ENCODE measurements at regions not wholly inside any gene's neighbourhood (a gene's known extent, or its start where the extent isn't known, plus 50 kb on each side); places are given as distances from the start of the nearest gene placed in this dataset.

DNA sequence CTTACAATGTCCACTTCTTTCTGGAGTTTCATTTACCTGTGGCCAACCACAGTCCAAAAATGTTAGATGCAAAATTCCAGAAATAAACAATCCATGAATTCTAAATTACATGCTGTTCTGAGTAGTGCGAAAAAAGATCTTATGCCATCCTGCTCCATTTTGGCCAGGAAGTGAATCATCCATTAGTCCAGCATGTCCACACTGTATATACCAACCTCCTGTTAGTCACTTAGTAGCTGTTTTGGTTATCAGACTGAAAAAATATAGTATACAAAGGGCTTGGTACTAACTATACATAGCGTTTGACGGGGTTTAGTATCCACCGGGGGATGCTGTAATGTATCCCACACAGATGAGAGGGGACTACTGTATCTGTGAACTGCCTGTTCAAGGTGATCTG is 618.0 kb upstream of the ARGLU1 start:
- in situ Hi-C loops (cut with MboI; ENCODE audit: low sequenced_read_pairs), result no loop called here

GRCh38 chr13:107170270-107170931 is 602.5 kb upstream of the ARGLU1 start:
- in situ Hi-C loops (cut with MboI; ENCODE audit: low sequenced_read_pairs), result no loop called here

GRCh38 chr13:107157271-107157670 is 589.3 kb upstream of the ARGLU1 start:
- in situ Hi-C loops (cut with MboI; ENCODE audit: low sequenced_read_pairs), result no loop called here

- in situ Hi-C loops (cut with MboI; ENCODE audit: low sequenced_read_pairs), result no loop called here
These were observed 576.5 kb upstream of the ARGLU1 start for GRCh38 chr13:107144432-107144831.

DNA sequence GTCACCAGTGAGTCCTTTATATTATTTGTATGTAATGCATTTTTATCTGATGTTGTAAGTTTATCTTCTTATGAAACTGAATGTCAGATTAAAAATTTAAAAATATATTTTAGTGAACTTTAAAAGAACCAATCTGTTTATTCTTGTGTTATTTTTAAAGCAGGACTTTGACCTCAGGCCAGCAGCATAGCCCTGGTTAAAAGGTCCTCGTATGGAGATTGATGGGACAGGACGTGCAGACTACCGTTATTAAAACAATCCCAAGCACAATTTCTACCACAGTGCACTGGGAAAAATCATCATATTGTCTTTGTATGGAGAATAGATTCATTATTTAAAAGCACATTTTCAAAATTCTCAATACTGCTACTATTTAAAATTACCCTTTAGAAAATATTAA is 573.8 kb upstream of the ARGLU1 start:
- in situ Hi-C loops (cut with MboI; ENCODE audit: low sequenced_read_pairs), result no loop called here

DNA sequence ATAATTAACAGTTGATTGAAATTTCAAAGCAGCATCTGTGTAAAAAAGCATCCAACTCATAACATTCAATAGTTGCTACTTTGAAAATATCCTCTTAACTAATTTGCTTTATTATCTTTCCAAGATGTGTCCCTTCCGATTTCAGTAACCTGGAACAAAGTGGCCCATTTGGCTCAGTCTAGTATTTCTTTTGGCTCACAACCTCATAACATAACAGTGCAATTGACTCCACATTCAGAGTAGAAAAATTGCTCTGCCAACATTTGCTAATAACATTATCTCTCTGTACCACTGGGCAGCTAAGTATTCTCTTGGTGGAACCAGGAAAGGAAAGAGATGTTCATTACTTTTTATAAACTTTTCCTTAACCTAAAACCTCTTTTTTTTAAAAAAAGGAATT is 571.1 kb upstream of the ARGLU1 start:
- in situ Hi-C loops (cut with MboI; ENCODE audit: low sequenced_read_pairs), result no loop called here

- in situ Hi-C loops (cut with MboI; ENCODE audit: low sequenced_read_pairs), result no loop called here
These were observed 570.5 kb upstream of the ARGLU1 start for GRCh38 chr13:107138486-107138885.

DNA sequence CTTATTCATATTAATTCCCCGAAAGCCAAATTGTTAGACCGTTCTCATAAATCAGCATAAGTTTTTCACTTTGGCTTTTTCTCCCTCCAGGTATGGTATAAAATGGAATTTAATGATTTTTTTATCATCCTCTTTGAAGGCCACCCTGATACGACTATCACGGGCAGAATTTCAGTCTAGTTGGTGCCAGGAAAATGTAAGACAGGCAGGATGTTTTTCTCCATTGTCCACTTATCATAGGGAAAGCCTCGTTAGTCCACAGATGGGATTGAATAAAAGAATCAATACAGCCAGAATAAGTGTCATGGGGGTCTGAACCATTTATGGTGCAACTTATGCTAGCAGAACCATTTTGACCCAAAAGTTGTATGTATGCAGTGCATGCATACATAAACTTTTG is 566.0 kb upstream of the ARGLU1 start:
- in situ Hi-C loops (cut with MboI; ENCODE audit: low sequenced_read_pairs), result no loop called here

DNA sequence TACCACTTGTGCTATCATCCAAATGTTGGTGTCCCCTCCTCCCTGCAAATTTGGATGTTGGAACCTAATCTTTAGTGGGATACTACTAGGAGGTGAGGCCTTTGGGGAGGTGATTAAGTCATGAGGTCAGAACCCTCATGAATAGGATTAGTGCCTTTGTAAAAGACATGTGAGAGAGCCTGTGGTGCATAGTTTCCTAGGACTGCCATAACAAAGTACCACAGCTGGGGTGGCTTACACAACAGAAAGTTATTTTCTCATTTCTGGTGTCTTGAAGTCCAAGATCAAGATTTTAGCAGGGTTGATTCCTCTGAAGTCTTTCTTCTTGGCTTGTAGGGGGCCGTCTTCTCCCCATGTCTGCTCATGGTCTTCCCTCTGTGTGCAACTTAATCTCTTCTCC is 562.6 kb upstream of the ARGLU1 start:
- in situ Hi-C loops (cut with MboI; ENCODE audit: low sequenced_read_pairs), result no loop called here

DNA sequence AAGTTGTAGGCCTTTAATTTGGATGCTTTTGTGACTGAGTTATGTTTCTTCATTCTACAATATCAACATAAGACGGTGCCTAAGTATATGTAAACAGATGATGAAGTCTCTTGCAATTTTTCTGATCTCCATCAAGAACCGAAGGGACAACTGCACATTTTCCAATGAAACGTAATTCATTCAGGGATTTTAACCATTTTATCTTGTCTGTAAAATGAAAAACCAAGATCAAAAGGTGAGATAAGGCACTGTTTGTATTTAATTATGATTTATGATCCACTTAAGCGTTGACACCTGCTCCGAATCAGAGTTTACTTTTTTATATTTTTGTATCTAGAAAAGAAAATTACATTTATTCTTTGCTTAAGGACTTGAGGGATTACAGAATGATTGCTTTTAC is 556.8 kb upstream of the ARGLU1 start:
- in situ Hi-C loops (cut with MboI; ENCODE audit: low sequenced_read_pairs), result no loop called here

DNA sequence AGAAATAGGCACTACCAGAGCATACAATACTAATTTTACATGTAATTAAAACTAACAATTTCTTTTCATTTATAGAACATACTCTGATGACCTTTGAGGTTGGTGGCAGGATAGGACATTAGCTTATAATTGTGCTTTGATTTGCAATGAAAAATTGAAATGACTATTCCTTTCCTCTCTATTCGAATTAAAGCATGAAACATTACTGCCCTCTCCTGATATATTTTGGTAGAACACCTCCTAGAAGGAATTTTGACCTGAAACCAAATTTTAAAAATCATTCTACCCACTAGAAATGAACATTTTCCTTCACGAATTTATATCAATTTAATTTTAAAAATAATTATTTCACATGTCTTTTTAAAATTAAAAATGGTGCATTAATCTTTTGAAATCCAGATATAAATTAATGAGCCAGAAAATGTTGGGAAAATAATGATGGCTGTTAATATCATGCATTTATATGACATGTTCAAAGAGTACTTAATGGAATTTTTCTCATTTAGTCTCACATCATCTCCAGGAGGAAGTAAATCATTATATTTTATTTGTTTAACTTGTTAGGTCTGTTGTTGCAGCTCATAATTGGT is 556.3 kb upstream of the ARGLU1 start:
- in situ Hi-C loops (cut with MboI; ENCODE audit: low sequenced_read_pairs), result no loop called here

GRCh38 chr13:107121793-107122192 is 553.9 kb upstream of the ARGLU1 start:
- in situ Hi-C loops (cut with MboI; ENCODE audit: low sequenced_read_pairs), result no loop called here

- in situ Hi-C loops (cut with MboI; ENCODE audit: low sequenced_read_pairs), result no loop called here
These were observed 552.3 kb upstream of the ARGLU1 start for GRCh38 chr13:107119989-107120881.

GRCh38 chr13:107118506-107118905 is 550.6 kb upstream of the ARGLU1 start:
- in situ Hi-C loops (cut with MboI; ENCODE audit: low sequenced_read_pairs), result no loop called here

- in situ Hi-C loops (cut with MboI; ENCODE audit: low sequenced_read_pairs), result no loop called here
These were observed 549.5 kb upstream of the ARGLU1 start for GRCh38 chr13:107117327-107118012.

DNA sequence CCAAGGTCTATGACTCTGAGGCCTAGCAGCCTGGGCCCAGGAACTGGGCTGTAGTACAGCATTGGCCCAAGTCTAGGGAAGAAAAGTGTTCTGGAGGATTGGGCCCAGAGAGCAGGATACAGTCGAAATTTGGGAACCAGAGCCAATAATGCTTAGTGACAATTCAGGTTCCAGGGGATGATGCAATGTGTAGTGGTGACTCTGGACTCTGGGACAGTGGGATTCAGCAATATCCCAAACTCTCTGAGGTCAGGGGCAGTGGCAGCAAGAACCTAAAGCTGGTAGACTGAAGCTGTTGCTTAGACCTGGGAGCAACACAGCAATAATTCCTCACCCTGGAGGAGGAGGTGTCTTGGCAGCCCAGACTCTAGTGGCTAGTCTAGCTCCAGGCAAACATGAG is 545.5 kb upstream of the ARGLU1 start:
- in situ Hi-C loops (cut with MboI; ENCODE audit: low sequenced_read_pairs), result no loop called here

GRCh38 chr13:107111248-107111647 is 543.3 kb upstream of the ARGLU1 start:
- in situ Hi-C loops (cut with MboI; ENCODE audit: low sequenced_read_pairs), result no loop called here

DNA sequence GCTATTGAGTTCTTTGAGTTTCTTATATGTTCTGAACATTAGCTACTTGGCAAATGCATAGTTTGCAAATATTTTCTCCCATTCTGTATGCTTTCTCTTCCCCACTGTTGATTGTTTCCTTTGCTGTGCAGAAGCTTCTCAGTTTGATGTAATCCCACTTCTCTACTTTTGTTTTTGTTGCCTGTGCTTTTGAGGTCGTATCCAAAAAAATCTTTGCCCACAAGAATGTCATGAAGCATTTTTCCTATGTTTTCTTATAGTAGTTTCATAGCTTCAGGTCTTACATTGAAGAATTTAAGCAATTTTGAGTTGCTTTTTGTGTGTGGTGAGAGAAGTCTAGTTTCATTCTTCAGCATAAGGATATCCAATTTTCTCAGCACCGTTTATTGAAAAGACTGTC is 536.7 kb upstream of the ARGLU1 start:
- in situ Hi-C loops (cut with MboI; ENCODE audit: low sequenced_read_pairs), result no loop called here

DNA sequence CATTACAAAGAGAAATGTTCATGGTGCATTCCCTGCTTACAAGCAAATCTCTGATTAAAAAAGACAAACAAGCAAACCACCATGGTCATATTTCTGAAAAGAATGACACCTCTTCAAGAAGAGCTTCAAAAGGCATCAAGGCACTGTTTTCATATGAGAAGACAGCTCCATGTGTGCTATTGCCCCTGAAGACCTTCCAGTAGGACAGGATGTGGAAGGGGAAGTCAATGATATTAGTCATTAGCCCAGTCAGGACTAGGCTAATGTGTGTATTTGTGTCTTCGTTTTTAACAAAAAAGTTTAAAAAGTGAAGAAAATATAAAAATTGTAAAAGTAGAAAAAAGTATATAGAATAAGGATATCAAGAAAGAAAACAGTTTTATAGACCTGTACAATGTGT is 534.7 kb upstream of the ARGLU1 start:
- in situ Hi-C loops (cut with MboI; ENCODE audit: low sequenced_read_pairs), result no loop called here

- in situ Hi-C loops (cut with MboI; ENCODE audit: low sequenced_read_pairs), result no loop called here
These were observed 531.7 kb upstream of the ARGLU1 start for GRCh38 chr13:107099661-107100060.

- in situ Hi-C loops (cut with MboI; ENCODE audit: low sequenced_read_pairs), result no loop called here
These were observed 530.0 kb upstream of the ARGLU1 start for GRCh38 chr13:107097916-107098315.

Data from HL-60/S4 (cell line).